ENCODE measurements at regions not wholly inside any gene's neighbourhood (a gene's known extent, or its start where the extent isn't known, plus 50 kb on each side); places are given as distances from the start of the nearest gene placed in this dataset.
"Not testable (repeated sequence)": the region's sequence is repeated elsewhere in the genome, so short reads cannot be mapped to it uniquely, and the experiment has no call there.

- not testable (repeated sequence) for H3K9me3 ChIP-seq (ENCODE audit: insufficient read depth in 2 of 2, low read depth in 1 of 2, low read length in 1 of 2); H3K4me3 ChIP-seq (ENCODE audit: extremely low read depth in 1 of 4, insufficient read depth in 2 of 4, low read depth in 3 of 4, low read length in 4 of 4); H2BK120ac ChIP-seq (replicated peaks; ENCODE audit: low read depth, low read length); H3K79me1 ChIP-seq (ENCODE audit: low read depth, low read length); H3K23me2 ChIP-seq (ENCODE audit: low read depth, low read length); H3K4ac ChIP-seq (replicated peaks; ENCODE audit: insufficient read length, low read depth, low read length); H3K56ac ChIP-seq (replicated peaks; ENCODE audit: insufficient read length, low read depth, low read length); H2AFZ ChIP-seq (ENCODE audit: low read length); FAIRE-seq; H3K23ac ChIP-seq (ENCODE audit: insufficient read length); H3K4me1 ChIP-seq (replicated peaks in 1 of 4; ENCODE audit: control insufficient read depth in 3 of 4, insufficient read depth in 4 of 4, low read length in 3 of 4); H4K8ac ChIP-seq (ENCODE audit: extremely low read depth, insufficient read depth, low read length); H3K14ac ChIP-seq (ENCODE audit: insufficient read length); H3K18ac ChIP-seq (ENCODE audit: extremely low read depth, low read length); DNase-seq (ENCODE audit: low read depth in 1 of 2, low spot score in 2 of 2); H2BK12ac ChIP-seq (ENCODE audit: low read depth, low read length); H4K5ac ChIP-seq (ENCODE audit: insufficient read length, low read depth, low read length); H3K27ac ChIP-seq (ENCODE audit: low read depth, low read length); H2BK15ac ChIP-seq (ENCODE audit: low read length); H2AK5ac ChIP-seq (ENCODE audit: low read depth, low read length); H3K4me2 ChIP-seq (ENCODE audit: insufficient read depth in 1 of 2, low read depth in 2 of 2, low read length in 2 of 2); H2BK5ac ChIP-seq (ENCODE audit: low read depth, low read length); H3K79me2 ChIP-seq (ENCODE audit: control insufficient read depth in 1 of 2, insufficient read depth in 2 of 2, low read length in 2 of 2); H2BK20ac ChIP-seq (ENCODE audit: low read length); H4K91ac ChIP-seq (replicated peaks; ENCODE audit: insufficient read length, low read length); H3K9ac ChIP-seq (replicated peaks in 1 of 4; ENCODE audit: extremely low read depth in 1 of 4, low read depth in 3 of 4, low read length in 3 of 4); H3K27me3 ChIP-seq (replicated peaks in 1 of 4; ENCODE audit: control insufficient read depth in 3 of 4, extremely low read depth in 1 of 4, insufficient read depth in 3 of 4, low read length in 3 of 4)
- 89% methylated on average over 4 of the region's 4 CpGs; no CpG with 5 or more reads in 1 of the 2 experiments for WGBS, 2 experiments (ENCODE audit: extremely low coverage in 1 of 2, insufficient coverage in 1 of 2, insufficient read length in 1 of 2, insufficient replicate concordance in 2 of 2, low coverage in 1 of 2, low lambda C conversion rate in 2 of 2, missing lambda C conversion rate in 1 of 2)
- H3K36me3 ChIP-seq (ENCODE audit: control insufficient read depth in 2 of 4, insufficient read depth in 4 of 4, low read length in 3 of 4), result peaks cover 17 to 26% (median 19%) of the 10 kb centered on the region in 4 experiments
- H4K20me1 ChIP-seq (replicated peaks in 1 of 2; ENCODE audit: control insufficient read depth in 1 of 2, insufficient read depth in 2 of 2, low read length in 2 of 2), result peaks cover 5 to 11% of the 10 kb centered on the region in 2 experiments
- CTCF ChIA-PET (ENCODE audit: partially characterized antibody), result interaction anchor here (0.6 to 0.7 kb wide), 2 partner anchors 13 to 104 kb away, joined by 5 to 6 read pairs; no protein-coding TSS in a partner anchor
- POLR2A ChIA-PET (ENCODE audit: partially characterized antibody), result interaction anchor here (1.1 to 1.4 kb wide), 3 partner anchors 14 to 26 kb away, joined by 3 to 5 read pairs (median 4); no protein-coding TSS in a partner anchor
These were observed 64.9 kb downstream of the PTPRS start for GRCh38 chr19:5275668-5276067.

All from H1 (cell line).